ENCODE measurements at regions not wholly inside any gene's neighbourhood (a gene's known extent, or its start where the extent isn't known, plus 50 kb on each side); places are given as distances from the start of the nearest gene placed in this dataset.

GRCh38 chr5:97923997-97924396 is 741.0 kb upstream of the RIOK2 start:
- TF ChIP-seq ZFP3 (CRISPR knock-in tag; IDR thresholded peaks at IDR 0.05) (no peak), ZC3H10 (CRISPR knock-in tag; IDR thresholded peaks at IDR 0.05) (no peak), TOX (CRISPR knock-in tag; IDR thresholded peaks at IDR 0.05; ENCODE audit: borderline replicate concordance) (no peak)
